Lower leg skin (tissue), 3 donors: ENCODE measurements at regions not wholly inside any gene's neighbourhood (a gene's known extent, or its start where the extent isn't known, plus 50 kb on each side); places are given as distances from the start of the nearest gene placed in this dataset.

Experiments
- POLR2A ChIP-seq, 2 donors: fragments of 450-650 bp; IDR thresholded peaks; one replicate each; pipeline ENCODE4 v1.6.1; 2016 to 2017; ENCODE audit warnings: antibody characterized with exemption in 2 of 2, mild to moderate bottlenecking in 1 of 2, moderate library complexity in 1 of 2
- TF ChIP-seq, protein P1 (sequence below), 3 donors: fragments of 450-650 bp; IDR thresholded peaks; one replicate each; pipeline ENCODE4 v1.5.1; 2016; ENCODE audit warnings: antibody characterized with exemption in 3 of 3, mild to moderate bottlenecking in 3 of 3, moderate library complexity in 2 of 3

DNA sequence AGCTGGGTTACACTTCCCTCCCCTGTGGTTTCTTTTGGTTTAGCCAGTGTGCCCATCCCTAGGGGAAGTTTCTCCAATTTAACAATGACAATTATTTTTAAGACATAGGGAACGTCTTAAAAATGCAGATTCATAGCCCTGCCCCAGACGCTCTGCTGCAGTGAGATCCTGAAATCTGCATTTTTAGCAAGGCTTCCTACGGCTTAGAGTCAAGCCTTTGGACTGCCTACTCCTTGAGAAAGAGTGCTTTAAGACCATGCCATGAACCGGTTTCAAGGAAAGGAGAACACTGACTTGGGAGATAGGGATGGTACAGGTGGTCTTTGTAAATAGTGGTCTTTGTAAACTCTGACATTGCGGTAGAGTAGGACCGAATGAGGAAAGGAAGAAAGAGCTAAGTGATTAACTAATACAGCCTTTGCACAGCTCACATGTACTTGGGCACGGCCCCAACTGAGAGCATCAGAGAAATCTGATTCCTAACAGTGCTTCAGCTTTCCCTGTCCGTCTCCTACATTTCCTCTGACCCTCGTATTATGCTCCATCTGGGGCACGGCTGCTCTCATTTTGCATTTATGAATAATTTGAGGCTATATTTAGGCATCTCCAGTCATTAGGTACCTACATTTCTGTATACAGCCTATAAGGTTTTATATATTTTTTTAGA lies 217.6 kb upstream of the TANK start:
- TF ChIP-seq, protein P1, sequence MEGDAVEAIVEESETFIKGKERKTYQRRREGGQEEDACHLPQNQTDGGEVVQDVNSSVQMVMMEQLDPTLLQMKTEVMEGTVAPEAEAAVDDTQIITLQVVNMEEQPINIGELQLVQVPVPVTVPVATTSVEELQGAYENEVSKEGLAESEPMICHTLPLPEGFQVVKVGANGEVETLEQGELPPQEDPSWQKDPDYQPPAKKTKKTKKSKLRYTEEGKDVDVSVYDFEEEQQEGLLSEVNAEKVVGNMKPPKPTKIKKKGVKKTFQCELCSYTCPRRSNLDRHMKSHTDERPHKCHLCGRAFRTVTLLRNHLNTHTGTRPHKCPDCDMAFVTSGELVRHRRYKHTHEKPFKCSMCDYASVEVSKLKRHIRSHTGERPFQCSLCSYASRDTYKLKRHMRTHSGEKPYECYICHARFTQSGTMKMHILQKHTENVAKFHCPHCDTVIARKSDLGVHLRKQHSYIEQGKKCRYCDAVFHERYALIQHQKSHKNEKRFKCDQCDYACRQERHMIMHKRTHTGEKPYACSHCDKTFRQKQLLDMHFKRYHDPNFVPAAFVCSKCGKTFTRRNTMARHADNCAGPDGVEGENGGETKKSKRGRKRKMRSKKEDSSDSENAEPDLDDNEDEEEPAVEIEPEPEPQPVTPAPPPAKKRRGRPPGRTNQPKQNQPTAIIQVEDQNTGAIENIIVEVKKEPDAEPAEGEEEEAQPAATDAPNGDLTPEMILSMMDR (IDR thresholded peaks at IDR 0.05), result no peak
- TF ChIP-seq POLR2A (IDR thresholded peaks at IDR 0.05), result no peak
